Activated T-helper 1 cell treated with Interleukin-2 at 50 U/mL for 16 hours (primary cell): ENCODE measurements at regions not wholly inside any gene's neighbourhood (a gene's known extent, or its start where the extent isn't known, plus 50 kb on each side); places are given as distances from the start of the nearest gene placed in this dataset.

Experiments used
- DNase-seq: peaks from one replicate; pipeline ENCODE4 v3.0.0-alpha.2; 2020; ENCODE audit warnings: low read depth

GRCh38 chr11:8340296-8340695 is 76.6 kb upstream of the LMO1 start:
- no peak for DNase-seq

- no peak for DNase-seq
These were observed 75.9 kb upstream of the LMO1 start for GRCh38 chr11:8339592-8340022.

- DNase-seq: no peak
These were observed 74.5 kb upstream of the LMO1 start for GRCh38 chr11:8338138-8338537.

GRCh38 chr11:8337130-8337795 is 73.6 kb upstream of the LMO1 start:
- DNase-seq: no peak

- no peak for DNase-seq
These were observed 72.9 kb upstream of the LMO1 start for GRCh38 chr11:8336356-8337129.

GRCh38 chr11:8335683-8336082 is 72.0 kb upstream of the LMO1 start:
- DNase-seq: no peak

GRCh38 chr11:8335186-8335585 is 71.5 kb upstream of the LMO1 start:
- DNase-seq: no peak

GRCh38 chr11:8333811-8334401 is 70.2 kb upstream of the LMO1 start:
- DNase-seq: no peak

GRCh38 chr11:8333376-8333775 is 69.7 kb upstream of the LMO1 start:
- no peak for DNase-seq

GRCh38 chr11:8332891-8333290 is 69.2 kb upstream of the LMO1 start:
- DNase-seq: no peak

- DNase-seq: no peak
These were observed 68.5 kb upstream of the LMO1 start for GRCh38 chr11:8332196-8332595.

GRCh38 chr11:8331767-8332166 is 68.1 kb upstream of the LMO1 start:
- DNase-seq: no peak

GRCh38 chr11:8330896-8331295 is 67.2 kb upstream of the LMO1 start:
- no peak for DNase-seq

GRCh38 chr11:8330404-8330803 is 66.7 kb upstream of the LMO1 start:
- no peak for DNase-seq

GRCh38 chr11:8329847-8330361 is 66.2 kb upstream of the LMO1 start:
- no peak for DNase-seq

GRCh38 chr11:8329336-8329735 is 65.7 kb upstream of the LMO1 start:
- no peak for DNase-seq

GRCh38 chr11:8328848-8329330 is 65.2 kb upstream of the LMO1 start:
- DNase-seq: peak; percentile 10

GRCh38 chr11:8328231-8328794 is 64.6 kb upstream of the LMO1 start:
- DNase-seq: no peak

GRCh38 chr11:8327761-8328192 is 64.1 kb upstream of the LMO1 start:
- DNase-seq: no peak

- DNase-seq: no peak
These were observed 62.7 kb upstream of the LMO1 start for GRCh38 chr11:8326337-8326736.

GRCh38 chr11:8325591-8326304 is 62.1 kb upstream of the LMO1 start:
- DNase-seq: no peak
